Umbilical cord (tissue), 1 donor: ENCODE measurements at regions not wholly inside any gene's neighbourhood (a gene's known extent, or its start where the extent isn't known, plus 50 kb on each side); places are given as distances from the start of the nearest gene placed in this dataset.

Source experiments
- DNase-seq: peaks from one replicate; pipeline ENCODE4 v3.0.0-alpha.2; 2015; ENCODE audit warnings: low spot score

DNA sequence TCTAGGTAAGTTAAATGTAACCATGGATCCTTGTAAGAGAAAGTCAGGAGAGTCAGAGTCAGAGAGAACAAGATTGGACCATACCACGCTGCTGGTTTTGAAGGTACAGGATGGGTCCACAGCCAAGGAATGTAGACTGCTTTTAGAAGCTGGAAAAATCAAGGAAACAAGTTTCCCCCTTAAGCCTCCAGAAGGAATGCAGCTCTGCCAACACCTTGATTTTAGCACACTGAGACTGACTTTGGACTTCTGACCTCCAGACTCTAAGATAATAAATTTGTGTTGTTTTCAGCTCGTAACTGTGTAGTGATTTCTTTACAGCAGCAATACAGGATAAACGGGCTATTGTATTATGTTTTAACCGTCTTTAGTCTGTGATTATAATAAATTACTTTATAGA is 108.0 kb upstream of the USP38 start:
- no peak for DNase-seq

DNA sequence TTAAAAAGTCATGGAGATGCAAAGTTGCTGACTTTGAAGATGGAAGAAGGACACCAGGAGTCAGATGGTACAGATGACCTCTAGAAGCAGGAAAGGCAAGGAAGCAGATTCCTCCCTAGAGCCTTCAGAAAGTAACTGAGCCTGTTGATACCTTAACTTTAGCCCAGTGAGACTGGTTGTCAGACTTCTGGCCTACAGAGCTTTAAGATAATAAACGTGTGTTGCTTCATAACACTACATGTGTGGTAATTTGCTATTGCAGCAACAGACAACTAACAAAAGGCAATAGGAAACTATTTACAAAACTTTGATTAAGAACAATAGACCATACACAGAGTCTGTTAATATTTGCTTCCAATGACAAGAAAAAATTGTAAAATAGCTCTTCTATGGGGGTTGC is 102.0 kb upstream of the USP38 start:
- no peak for DNase-seq

DNA sequence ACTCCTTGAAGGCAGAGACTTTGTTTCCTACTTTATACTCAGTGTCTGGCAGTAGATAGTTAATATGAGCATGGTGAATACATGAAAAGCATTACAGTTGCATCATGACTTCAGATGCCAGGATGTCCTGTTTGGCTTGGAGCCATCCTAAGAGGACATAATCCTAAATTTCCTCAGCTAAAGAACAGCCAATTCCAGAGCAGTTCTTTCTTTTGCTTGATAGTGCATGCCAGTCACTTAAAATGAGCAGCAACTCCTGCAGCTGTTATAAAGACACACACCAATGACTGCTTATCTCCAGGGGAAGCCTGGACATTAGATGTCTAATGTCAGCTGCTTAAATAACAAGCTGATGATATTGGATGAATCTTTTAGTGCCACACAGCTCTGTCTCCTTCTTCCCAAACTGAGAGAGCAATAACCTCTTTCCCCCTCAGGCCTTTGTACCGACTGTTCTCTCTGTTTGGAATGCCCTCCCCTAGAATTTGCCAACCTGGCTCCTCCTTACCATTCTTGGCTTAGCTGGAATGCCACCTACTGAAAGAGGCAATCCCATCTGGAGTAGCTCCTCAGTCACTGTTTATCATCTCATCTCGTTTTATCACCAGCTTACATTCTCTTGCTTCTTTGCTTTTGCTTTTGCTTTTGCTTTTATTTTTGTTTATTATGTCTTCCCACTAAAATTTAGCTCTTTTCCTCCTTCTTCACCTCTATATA is 100.8 kb upstream of the USP38 start:
- peak; percentile 28 for DNase-seq

GRCh38 chr4:143084566-143084965 is 100.2 kb upstream of the USP38 start:
- DNase-seq, result no peak

GRCh38 chr4:143085224-143085623 is 99.5 kb upstream of the USP38 start:
- DNase-seq, result peak; percentile 12

GRCh38 chr4:143085659-143086058 is 99.1 kb upstream of the USP38 start:
- no peak for DNase-seq

GRCh38 chr4:143089291-143089690 is 95.4 kb upstream of the USP38 start:
- DNase-seq, result no peak

- DNase-seq, result no peak
Observed at GRCh38 chr4:143089847-143090246, 94.9 kb upstream of the USP38 start.

DNA sequence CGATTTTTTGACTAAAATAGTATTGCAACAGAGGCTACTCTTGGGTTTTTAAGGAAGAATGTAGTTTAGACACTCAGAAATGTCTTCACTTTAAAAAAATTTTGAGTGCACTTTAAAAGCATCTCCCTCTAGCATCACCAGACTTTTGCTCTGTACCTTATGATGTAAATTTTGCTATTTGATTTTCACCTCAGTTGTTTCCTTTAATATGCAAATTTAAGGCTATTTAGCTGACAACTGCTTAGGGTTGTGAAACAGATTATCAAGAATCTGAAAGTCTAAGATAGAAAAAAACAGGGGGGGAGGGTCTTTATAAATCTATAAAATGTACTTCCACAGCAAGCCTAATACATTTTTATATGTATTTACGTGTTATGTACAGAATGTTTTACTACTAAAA is 92.9 kb upstream of the USP38 start:
- no peak for DNase-seq

DNA sequence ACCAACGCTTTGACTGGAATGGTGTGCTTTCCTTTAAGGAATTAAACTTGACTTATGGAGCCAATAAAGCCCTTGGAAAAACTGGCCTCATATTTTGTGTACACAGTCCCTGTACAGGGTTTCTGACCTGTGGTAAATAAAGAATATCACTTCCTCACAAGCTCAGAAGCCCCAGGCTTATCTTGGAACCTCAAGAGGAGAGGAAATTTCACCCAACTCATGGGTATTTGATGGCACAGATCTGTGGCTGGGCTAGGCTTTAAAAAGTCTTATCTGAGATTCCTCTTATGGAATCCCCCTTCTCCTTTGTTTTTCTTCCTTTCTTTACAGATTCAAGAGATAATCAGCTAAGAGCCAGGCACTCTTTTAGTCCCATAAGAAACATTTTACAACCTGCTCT is 89.3 kb upstream of the USP38 start:
- DNase-seq, result no peak

GRCh38 chr4:143097751-143098150 is 87.0 kb upstream of the USP38 start:
- DNase-seq, result no peak

- DNase-seq, result no peak
Observed at GRCh38 chr4:143099693-143100092, 85.0 kb upstream of the USP38 start.

DNA sequence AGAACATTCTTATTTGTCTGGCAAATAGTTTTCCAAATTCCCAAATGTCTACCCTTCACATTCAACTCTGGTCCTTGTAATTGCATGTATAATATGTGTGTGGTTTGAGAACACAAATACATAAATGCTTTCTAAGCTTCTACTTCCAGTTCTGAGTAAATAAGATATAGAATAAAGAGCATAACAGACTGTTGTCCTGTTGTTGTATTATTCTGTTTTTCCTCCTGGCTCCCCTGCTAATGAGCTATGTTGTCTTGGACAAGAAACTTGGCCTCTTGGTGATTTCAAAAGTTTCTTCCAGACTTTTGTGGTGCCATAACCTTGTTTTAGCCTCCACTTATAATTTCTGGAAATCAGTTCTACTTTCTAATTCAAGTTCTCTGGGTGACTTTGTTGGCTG is 75.3 kb upstream of the USP38 start:
- DNase-seq, result no peak

DNA sequence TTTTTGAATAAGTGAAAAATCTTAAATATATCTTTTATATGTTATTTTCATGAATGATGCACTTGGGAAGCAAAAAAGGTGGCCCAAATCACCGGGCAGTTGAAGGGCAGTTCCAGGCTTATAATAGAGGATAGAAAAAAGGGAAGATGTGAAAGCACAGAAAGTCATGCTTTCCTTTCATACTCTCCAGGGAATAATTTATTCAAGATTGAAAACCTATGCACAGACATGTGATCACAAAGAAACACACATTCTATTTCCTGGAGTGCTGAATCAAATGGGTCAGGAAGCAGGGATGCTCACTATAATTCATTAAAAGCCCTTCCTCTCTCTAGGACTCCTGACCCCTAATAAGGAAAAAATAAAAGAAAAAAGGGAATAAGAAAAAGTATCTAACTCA is 66.1 kb upstream of the USP38 start:
- no peak for DNase-seq

GRCh38 chr4:143127621-143128020 is 57.1 kb upstream of the USP38 start:
- DNase-seq, result no peak

DNA sequence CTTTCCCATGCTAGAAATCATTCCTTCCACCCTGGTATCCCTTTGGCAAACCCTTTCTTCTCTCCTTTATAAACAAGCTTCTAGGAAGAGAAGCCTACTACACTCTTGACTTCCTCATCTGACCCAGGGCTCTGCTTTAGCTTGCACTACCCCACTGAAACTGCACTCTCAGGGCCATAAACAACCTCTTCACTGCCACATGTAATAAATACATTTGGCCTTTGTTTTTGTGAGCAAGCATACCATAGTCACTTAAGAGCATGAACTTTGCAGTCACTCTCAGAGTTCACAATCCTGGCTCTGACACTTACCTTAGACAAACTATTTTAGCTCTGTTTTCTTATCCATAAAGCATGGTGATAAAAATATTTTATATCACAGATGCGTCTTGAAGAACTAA is 50.7 kb upstream of the USP38 start:
- no peak for DNase-seq
